ENCODE measurements at regions not wholly inside any gene's neighbourhood (a gene's known extent, or its start where the extent isn't known, plus 50 kb on each side); places are given as distances from the start of the nearest gene placed in this dataset.
"Not testable (repeated sequence)": the region's sequence is repeated elsewhere in the genome, so short reads cannot be mapped to it uniquely, and the experiment has no call there.

- DNase-seq, result no peak
These were observed 54.4 kb upstream of the GRIP1 start for GRCh38 chr12:66733321-66733720.

DNA sequence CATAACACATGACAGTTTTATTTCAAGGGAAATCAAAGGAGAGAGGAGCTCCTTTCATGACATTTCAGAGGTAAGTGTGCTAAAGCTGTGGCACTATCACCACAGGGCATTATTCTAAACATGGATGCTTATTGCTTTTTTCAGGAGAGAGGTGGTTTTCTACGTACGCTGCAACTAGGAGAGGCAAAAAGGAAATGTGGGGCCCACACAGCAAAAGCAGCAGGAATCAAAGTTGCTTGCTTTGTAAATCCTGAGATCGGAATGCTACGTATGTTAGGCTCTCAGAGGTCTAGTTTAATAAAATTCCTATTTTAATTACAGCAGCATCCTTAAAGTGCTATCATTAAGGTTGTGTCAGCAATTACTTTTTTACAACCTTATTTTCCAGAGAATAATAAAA, 55.0 kb upstream of the GRIP1 start:
- no peak for DNase-seq

DNA sequence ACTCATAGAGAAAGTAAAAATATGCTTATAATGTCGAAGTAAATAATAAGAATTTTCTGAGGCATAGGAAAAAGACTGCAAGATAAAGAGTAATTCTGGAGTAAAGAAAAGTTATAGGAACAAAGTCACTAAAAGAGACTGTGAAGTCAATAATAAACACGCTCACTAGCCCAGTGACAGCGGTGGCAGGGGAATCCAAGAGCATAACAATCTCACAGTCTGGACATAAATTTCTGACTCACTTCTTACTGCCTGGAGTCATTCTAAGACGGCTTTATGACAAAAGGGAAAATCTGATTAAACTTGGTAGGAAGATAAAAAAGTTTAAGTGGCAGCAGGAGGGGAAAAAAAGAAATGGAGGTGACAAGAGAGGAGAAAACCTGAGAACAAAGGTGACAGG, 56.4 kb upstream of the GRIP1 start:
- DNase-seq, result no peak

- DNase-seq, result no peak
These were observed 58.1 kb upstream of the GRIP1 start for GRCh38 chr12:66736931-66737330.

DNA sequence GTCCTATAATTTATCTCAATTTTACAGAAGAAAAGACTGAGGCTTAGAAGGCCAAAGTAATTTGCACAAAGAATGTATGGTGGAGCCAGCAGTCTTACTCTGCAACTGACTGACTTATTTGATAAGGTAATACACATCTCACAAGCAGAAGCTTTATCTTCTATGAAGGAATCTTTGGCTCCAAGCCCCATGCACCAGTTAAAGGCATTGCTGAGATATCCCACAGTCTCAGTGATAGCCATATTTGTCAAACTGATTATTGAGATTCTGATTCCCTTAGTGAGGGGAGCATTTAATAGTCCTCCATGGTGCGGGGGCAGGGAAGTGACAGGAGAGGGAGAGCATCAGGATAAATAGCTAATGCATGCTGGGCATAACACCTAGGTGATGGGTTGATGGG, 60.4 kb upstream of the GRIP1 start:
- DNase-seq, result no peak

DNA sequence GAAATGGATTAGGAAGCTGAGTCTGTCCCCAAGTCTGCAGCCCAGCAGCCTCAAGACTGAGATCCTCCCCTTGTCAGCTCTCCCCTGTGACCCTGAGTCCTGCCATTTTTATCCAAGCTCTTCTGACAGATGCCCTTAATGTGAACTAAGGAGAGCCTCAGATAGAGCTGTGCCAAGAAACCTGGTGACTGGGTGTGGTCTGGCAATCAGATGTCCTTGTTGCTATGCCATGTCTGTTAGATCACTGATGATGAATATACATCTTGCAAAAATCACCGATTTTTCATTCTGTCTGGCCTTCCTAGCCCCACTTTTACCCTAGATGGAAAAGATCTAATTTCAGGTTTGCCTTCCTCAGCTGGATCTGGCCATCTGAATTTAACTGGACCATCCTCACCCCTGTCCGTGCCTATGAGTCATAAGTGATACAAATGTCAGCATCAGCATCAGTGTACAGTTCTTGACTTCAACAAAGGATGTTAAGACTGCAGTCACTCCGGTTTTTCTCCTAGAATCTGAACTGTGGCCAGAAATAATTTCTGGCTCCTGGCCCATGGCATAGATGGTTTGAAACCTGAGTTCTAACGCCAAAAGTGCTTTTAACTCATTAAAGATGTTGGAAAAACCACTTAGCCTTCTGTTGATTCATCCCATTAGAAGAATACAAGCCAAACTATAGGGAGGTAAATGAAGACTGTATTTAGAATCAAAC, 61.2 kb upstream of the GRIP1 start:
- no peak for DNase-seq

DNA sequence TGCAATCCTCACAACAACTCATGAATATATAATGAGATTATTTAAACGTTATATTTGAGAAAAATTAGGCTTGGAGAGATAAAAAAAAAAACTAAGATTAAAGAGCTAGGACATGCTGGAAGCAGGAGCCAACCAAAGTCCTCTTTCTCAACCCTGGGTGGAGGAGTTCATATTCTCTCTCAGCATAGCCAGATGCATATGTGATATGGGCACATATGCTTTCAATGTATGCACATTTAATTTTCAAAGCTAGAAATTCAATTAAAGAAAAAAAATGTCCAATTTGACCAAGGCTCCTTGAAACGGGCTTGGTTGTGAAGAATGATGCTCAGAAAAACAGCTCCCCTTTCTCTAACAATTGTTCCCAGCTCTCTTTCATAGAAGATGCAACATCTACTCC, 61.9 kb upstream of the GRIP1 start:
- no peak for DNase-seq

DNA sequence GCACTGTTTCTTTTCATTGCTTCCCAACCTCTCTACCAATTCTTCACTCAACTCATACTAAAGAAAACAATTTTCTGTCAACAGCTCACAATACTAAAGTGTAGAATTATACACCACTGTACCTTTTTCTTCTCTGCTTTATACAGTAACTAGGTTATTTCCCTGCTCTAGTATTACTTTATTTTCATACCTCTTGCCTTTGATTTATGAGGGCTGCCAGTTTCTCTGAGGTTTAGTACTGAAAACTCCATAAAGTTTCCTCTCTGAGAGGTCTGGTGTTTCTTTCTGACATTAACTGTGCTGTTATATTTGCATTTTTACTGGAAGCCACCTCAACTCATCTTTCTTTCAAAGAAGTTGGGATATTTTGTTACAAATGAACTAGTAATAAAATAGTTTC, 63.0 kb upstream of the GRIP1 start:
- no peak for DNase-seq

DNA sequence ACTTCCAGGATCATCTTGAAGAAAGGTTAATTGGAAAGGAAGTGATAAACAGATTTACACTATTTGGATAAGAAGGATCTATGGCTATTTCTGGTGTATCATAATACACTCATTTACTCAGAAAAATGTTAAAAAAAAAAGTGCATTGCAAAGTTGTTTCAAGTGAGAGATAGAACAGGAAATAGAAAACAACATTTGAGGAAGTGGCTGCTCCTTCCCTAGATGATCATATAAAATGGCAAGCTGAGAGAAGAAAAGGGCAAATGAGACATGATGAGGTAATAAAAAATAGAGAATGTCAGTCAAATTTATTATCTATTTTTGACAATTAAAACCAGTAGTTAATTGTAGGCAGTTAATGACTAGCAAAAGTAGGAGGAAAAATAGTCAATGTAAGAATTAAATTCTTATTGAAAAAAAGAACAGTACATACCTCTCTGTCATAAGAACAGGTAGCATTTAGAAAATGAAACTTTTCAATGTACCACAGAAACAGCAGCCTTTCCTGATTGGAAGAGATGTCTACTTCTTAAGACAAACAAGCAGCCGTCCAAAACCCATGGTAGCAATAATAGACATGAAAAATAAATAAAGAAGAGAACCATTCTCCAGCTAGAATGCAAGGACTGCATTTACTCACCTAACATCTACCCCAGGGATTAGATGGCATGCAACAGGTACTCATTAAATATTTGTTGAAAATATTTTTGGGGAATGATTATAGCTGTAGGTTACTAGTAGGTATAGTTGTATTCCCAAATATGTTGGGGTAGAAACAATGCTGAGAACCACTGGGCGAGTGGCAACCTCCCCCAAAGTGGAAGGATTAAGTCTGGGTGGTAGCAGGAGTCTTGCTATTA, 63.9 kb upstream of the GRIP1 start:
- DNase-seq, result no peak

- no peak for DNase-seq
These were observed 65.6 kb upstream of the GRIP1 start for GRCh38 chr12:66744461-66744860.

DNA sequence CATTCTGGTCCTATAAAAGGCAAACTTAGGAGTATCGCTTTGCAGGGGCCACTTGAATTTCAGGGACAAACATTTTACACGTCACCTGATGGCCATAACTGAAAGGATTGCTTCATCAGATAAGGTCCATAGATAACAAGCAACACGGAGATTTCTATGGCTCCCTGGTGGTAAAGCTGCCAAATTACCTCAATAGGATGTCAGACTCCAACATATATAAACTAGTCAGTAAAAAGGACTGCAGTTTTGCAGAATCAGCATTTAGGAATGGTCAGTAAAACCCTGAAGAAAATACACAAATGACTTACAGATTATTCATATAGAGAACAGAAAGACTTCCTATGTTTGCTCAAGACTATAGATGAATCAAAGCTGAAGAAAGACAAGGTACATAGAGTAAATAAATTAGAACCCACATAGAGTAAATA, 66.1 kb upstream of the GRIP1 start:
- no peak for DNase-seq

DNA sequence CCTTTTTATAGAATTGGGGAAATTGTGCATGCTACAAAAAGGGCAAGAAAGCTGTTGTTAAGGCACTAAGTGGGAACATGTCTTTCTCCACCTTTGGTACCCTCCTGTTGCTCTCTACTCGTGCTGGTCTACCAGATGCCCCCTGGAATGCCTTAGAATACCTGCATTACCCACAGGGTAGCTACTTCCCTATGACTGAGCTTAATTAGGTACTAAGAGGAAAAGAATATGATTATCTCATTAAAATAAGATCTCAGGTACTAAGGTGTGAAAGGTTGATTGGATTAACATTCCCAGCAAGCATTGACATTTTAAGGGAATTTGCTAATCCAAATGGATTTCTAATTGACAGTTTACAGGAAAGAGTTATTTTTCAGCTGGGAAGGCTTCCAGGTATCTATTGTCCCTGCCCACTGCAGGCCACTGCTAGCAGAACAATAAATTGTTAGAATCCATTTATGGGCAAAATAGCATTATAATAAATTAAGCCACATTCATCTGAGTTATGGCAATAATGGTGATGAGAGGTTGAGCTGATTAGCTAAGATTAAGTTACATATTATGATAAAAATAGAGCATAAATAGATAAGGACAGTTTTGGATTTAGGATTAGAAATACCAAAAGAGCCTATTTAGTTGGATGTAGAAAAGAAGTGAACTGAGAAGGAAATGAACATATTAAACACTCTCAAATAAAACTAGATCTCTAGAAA, 67.8 kb upstream of the GRIP1 start:
- no peak for DNase-seq

- DNase-seq, result no peak
These were observed 72.7 kb upstream of the GRIP1 start for GRCh38 chr12:66751432-66752113.

DNA sequence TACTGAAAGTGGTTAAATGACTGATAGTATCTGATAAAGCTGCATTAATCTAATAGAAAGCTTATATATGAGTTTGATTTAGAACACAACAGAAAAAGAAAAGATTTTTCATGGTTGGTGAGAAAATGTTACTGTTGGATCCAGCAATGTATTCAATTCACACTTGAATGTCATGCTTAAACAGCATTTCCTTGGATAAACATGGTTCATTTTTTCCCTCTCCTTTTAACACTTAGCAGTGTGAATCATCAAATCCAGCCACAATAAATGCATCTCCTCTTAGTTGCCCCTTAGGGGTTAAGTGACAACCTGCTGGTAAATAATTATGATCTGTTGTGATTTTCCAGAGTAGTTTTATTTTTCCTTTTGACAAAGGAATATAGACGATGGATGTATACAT, 74.9 kb upstream of the GRIP1 start:
- DNase-seq, result no peak

GRCh38 chr12:66755727-66756395, 77.0 kb upstream of the GRIP1 start:
- no peak for DNase-seq

GRCh38 chr12:66756631-66757030, 77.8 kb upstream of the GRIP1 start:
- DNase-seq, result no peak

GRCh38 chr12:66760122-66760521, 81.2 kb upstream of the GRIP1 start:
- DNase-seq, result not testable (repeated sequence)

- DNase-seq, result no peak
These were observed 84.6 kb upstream of the GRIP1 start for GRCh38 chr12:66763467-66763866.

DNA sequence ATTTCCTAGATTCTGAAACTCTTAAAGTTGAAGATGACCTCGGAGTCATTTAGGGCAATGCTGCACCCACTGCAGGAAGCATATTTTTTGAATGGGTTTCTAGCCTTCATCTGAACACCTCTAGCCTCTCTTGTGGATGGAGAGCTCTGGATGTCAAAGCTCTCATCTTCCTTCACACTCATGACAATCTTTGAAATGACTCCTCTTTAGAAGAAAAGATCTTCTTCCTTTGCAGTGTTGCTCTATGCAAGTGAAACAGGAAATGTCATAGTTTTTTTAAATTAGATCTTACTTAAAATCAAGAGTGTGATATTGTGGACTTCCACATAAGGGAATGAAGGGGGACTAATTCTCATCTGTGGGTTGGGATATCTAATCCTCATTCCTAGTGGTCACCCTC, 86.3 kb upstream of the GRIP1 start:
- no peak for DNase-seq

GRCh38 chr12:66767536-66767935, 88.7 kb upstream of the GRIP1 start:
- no peak for DNase-seq

DNA sequence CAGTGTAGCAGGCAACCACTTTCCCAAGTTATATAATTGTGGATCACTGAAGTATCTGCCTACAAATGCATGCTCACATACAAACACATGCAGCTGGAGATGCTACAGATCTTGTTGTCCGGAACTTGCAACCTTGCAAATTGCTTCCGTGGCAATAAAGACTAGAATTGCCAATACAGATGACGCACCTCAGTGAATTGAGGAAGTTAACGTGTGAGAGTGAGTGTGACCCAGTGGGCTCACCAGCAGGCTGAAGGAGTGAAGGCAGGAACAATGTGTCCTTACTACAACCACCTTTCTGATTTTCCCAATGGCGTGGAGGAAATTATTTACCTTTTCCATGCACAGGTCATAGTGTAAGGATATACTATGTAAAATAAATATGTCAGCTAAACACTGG, 89.4 kb upstream of the GRIP1 start:
- DNase-seq, result no peak

- no peak for DNase-seq
These were observed 96.1 kb upstream of the GRIP1 start for GRCh38 chr12:66774929-66775328.

DNA sequence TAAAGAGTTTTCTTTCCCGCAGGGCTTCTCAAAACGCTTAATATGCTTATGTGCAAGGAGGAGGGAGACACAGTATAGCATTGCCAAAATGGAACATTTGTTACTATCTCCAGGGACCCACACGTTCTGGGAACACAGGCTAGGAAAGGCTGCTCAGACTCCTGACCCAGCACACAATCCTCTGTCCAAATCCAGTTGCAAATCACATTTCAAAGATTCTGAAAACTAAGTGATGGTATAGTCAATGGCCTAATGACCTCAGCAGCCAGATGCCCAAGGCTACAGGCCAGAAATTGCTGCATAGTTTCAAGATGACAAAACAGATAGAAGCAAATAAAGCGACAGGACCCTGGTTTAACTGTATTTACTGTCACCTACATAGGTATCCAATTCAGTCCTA, 97.0 kb upstream of the GRIP1 start:
- no peak for DNase-seq
